ENCODE measurements at regions not wholly inside any gene's neighbourhood (a gene's known extent, or its start where the extent isn't known, plus 50 kb on each side); places are given as distances from the start of the nearest gene placed in this dataset.

DNA sequence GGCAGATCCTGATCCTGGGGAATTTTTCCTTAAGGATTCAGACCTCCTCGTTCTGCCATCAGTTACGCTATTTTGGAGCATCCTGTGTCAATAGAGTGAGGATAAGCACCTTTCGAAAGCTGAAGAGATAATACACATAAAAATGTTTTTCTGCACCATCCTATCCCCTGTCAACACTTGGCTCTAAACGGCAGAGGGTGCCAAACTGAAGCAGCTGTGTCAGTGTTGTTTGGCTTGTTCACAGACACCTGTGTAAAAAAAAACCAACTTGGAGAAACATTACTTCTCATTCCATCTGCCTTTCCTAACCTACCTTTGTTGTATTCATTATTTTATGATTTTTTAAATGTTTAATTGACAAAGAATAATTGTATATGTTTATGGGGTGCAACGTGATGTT is 417.0 kb upstream of the DDI1 start:
- Histone ChIP-seq H3K27ac (ENCODE audit: insufficient read depth, low read length, poor library complexity, severe bottlenecking) (no peak overlapping the region), H3K4me1 (ENCODE audit: control insufficient read depth, insufficient read depth, low read length, poor library complexity, severe bottlenecking) (no peaks in the 10 kb centered on the region), H3K9me3 (ENCODE audit: control insufficient read depth, low read length) (no peaks in the 10 kb centered on the region), H3K4me3 (ENCODE audit: insufficient read depth, low read depth, low read length, poor library complexity, severe bottlenecking) (no peak overlapping the region), H3K36me3 (ENCODE audit: control insufficient read depth, insufficient read depth, low read length) (no peaks in the 10 kb centered on the region), H3K27me3 (replicated peaks; ENCODE audit: control insufficient read depth, insufficient read depth, low read length, poor library complexity, severe bottlenecking) (no peaks in the 10 kb centered on the region)
- no peak for DNase-seq

DNA sequence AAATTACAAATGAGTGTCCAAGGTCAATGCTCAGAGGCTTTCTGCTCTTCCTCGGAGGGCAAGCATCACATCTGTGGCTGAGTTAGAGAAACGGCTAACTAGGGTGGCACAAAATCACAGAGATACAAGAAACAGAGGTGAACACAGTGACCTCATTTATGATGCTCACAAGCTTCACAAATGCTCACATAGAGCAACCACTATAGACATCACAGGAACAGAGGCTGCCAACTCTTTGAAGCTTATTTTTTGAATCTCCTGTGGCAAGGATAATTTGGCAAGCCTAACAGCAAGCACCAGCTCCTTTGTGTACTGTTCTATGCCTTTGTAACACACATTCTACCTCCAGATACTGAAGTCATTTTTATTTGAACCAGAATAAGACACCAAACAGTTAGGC is 416.5 kb upstream of the DDI1 start:
- no peak for DNase-seq
- H3K4me3 ChIP-seq (ENCODE audit: insufficient read depth, low read depth, low read length, poor library complexity, severe bottlenecking): no peak overlapping the region
- no peaks in the 10 kb centered on the region for H3K9me3 ChIP-seq (ENCODE audit: control insufficient read depth, low read length)
- H3K27ac ChIP-seq (ENCODE audit: insufficient read depth, low read length, poor library complexity, severe bottlenecking): no peak overlapping the region
- no peaks in the 10 kb centered on the region for H3K36me3 ChIP-seq (ENCODE audit: control insufficient read depth, insufficient read depth, low read length)
- no peaks in the 10 kb centered on the region for H3K4me1 ChIP-seq (ENCODE audit: control insufficient read depth, insufficient read depth, low read length, poor library complexity, severe bottlenecking)
- no peaks in the 10 kb centered on the region for H3K27me3 ChIP-seq (replicated peaks; ENCODE audit: control insufficient read depth, insufficient read depth, low read length, poor library complexity, severe bottlenecking)

DNA sequence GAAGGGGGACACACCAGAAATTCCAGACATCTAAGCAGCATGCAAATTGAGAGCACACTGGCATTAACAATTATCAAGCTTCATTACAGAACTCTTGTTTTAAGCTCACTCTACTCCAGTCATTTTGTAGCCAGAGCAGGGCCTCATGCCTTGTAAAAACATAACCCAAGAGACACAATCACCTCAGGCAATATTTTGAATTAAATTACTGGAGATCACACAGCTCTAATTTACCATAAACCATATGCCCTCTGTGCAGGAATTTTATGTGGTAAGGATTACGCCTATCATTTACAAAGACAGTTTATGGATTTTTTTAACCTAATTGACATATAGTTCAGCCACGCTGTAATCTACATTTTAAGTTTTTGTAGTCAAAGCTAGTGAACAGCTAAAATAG is 414.1 kb upstream of the DDI1 start:
- no peak for DNase-seq
- Histone ChIP-seq H3K27ac (ENCODE audit: insufficient read depth, low read length, poor library complexity, severe bottlenecking) (no peak overlapping the region), H3K4me3 (ENCODE audit: insufficient read depth, low read depth, low read length, poor library complexity, severe bottlenecking) (no peak overlapping the region), H3K9me3 (ENCODE audit: control insufficient read depth, low read length) (no peaks in the 10 kb centered on the region), H3K36me3 (ENCODE audit: control insufficient read depth, insufficient read depth, low read length) (no peaks in the 10 kb centered on the region), H3K27me3 (replicated peaks; ENCODE audit: control insufficient read depth, insufficient read depth, low read length, poor library complexity, severe bottlenecking) (no peaks in the 10 kb centered on the region), H3K4me1 (ENCODE audit: control insufficient read depth, insufficient read depth, low read length, poor library complexity, severe bottlenecking) (no peaks in the 10 kb centered on the region)

DNA sequence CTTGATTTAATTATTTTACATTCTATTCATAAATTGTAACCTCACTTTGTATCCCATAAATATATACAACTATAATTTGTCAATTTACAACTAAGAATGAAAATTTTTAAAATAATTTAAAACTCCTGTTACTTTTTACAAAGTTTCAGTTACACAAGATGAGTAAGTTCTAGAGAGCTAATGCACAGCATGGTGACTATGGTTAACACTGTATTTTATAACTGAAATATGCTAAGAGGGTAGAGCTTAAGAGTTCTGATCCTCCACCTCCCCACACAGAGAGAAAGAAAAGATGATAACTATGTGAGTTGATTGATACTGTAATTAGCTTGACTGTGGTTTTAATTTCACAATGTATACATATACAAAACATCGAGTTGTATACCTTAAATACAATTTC is 412.5 kb upstream of the DDI1 start:
- no peaks in the 10 kb centered on the region for H3K27me3 ChIP-seq (replicated peaks; ENCODE audit: control insufficient read depth, insufficient read depth, low read length, poor library complexity, severe bottlenecking)
- no peak overlapping the region for H3K4me3 ChIP-seq (ENCODE audit: insufficient read depth, low read depth, low read length, poor library complexity, severe bottlenecking)
- H3K36me3 ChIP-seq (ENCODE audit: control insufficient read depth, insufficient read depth, low read length): no peaks in the 10 kb centered on the region
- no peak for DNase-seq
- H3K9me3 ChIP-seq (ENCODE audit: control insufficient read depth, low read length): no peaks in the 10 kb centered on the region
- no peaks in the 10 kb centered on the region for H3K4me1 ChIP-seq (ENCODE audit: control insufficient read depth, insufficient read depth, low read length, poor library complexity, severe bottlenecking)
- no peak overlapping the region for H3K27ac ChIP-seq (ENCODE audit: insufficient read depth, low read length, poor library complexity, severe bottlenecking)

DNA sequence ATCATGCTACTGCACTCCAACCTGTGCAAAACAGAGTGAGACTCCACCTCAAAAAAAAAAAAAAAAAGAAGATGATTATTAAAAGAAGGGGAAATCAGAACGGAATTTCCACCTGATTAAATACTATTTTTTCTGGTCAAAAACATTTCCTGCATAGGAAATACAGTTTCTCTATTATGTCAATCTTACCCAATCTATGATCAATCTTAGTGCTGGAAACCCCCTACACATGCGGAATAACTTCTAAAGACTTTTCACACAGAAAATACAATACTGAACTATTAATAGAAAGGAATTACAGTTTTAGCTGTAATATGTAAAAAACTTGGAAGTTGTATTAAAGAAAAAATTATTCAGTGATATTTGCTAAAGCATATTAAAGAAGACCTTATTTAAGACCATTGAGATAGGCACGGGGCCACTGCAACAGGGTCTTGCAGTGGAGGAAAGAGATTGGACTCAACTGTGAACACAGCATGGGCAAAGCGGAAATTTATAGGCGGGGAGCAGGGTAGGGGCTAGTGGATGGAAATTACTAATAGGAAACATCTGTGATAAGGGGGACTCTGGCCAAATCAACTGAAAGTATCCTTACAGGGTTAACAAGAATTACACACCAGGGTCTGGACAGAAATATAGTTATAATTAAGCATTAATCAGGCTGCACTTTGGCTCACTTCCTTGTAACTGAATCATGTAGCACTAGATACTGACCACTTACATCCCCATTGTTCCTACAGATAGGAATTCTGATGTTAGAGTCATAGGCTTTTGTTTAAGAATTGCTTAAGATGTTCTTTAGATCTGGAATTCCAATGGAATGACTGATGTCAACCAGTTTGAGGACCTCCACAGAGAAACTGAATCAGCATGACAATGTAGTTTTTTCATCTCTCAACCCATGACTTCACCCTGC is 411.5 kb upstream of the DDI1 start:
- Histone ChIP-seq H3K4me3 (ENCODE audit: insufficient read depth, low read depth, low read length, poor library complexity, severe bottlenecking) (no peak overlapping the region), H3K4me1 (ENCODE audit: control insufficient read depth, insufficient read depth, low read length, poor library complexity, severe bottlenecking) (no peaks in the 10 kb centered on the region), H3K9me3 (ENCODE audit: control insufficient read depth, low read length) (no peaks in the 10 kb centered on the region), H3K27ac (ENCODE audit: insufficient read depth, low read length, poor library complexity, severe bottlenecking) (no peak overlapping the region), H3K36me3 (ENCODE audit: control insufficient read depth, insufficient read depth, low read length) (no peaks in the 10 kb centered on the region), H3K27me3 (replicated peaks; ENCODE audit: control insufficient read depth, insufficient read depth, low read length, poor library complexity, severe bottlenecking) (no peaks in the 10 kb centered on the region)
- no peak for DNase-seq

DNA sequence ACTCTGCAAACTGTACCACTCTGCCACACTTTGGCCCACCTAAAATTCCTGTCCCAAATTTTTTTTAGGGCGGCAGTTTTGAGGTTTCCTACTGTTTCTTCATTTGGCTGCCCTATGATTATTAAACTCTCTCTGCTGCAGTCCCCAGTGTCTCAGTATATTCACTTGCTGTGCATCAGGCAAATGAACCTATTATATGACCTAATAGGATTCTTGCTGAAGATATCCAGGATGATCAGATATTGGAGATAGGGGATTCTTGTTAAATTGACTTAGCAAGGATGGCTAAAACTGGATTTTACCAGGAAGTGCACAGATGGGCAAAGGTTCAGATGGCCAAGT is 410.8 kb upstream of the DDI1 start:
- Histone ChIP-seq H3K9me3 (ENCODE audit: control insufficient read depth, low read length) (no peaks in the 10 kb centered on the region), H3K4me3 (ENCODE audit: insufficient read depth, low read depth, low read length, poor library complexity, severe bottlenecking) (no peak overlapping the region), H3K4me1 (ENCODE audit: control insufficient read depth, insufficient read depth, low read length, poor library complexity, severe bottlenecking) (no peaks in the 10 kb centered on the region), H3K27ac (ENCODE audit: insufficient read depth, low read length, poor library complexity, severe bottlenecking) (no peak overlapping the region), H3K27me3 (replicated peaks; ENCODE audit: control insufficient read depth, insufficient read depth, low read length, poor library complexity, severe bottlenecking) (no peaks in the 10 kb centered on the region), H3K36me3 (ENCODE audit: control insufficient read depth, insufficient read depth, low read length) (no peaks in the 10 kb centered on the region)
- DNase-seq: no peak

DNA sequence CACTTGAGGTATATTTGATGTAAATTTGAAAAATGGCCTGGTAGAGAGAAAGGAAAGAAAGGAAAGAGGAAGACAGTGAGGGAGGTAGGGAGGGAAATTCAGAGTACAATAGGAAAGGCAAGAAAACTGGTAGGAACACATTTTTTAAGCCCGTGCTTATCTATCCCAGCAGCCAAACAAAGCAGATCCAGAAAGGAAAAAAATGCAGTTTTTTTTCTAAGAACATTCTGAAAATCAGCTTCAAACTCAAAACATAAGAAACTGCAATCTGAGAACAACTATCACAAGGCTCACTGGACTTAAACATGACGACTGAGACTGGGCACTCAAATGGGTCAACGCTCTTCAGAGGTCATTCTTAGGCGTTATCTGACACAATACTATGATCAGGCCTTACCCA is 408.3 kb upstream of the DDI1 start:
- no peak overlapping the region for H3K27ac ChIP-seq (ENCODE audit: insufficient read depth, low read length, poor library complexity, severe bottlenecking)
- H3K4me1 ChIP-seq (ENCODE audit: control insufficient read depth, insufficient read depth, low read length, poor library complexity, severe bottlenecking): no peaks in the 10 kb centered on the region
- DNase-seq: no peak

DNA sequence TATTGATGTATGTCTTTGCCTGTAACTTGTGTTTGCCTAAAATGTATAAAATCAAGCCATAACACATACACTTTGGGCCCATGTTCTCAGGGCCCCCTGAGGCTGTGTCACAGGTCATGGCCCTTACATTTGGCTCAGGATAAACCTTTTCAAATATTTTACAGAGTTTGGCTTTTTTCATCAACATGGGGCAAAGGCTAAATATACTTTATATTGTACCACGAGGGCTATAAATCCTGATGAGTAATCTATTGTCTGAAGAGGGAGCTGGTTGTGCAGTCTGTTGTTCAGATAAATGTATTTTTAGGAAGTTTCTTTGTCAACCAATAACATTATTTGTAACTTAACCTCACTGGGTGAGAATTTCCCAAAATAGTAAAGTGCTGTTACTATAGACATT is 404.6 kb upstream of the DDI1 start:
- no peaks in the 10 kb centered on the region for H3K27me3 ChIP-seq (replicated peaks; ENCODE audit: control insufficient read depth, insufficient read depth, low read length, poor library complexity, severe bottlenecking)
- DNase-seq: no peak
- H3K27ac ChIP-seq (ENCODE audit: insufficient read depth, low read length, poor library complexity, severe bottlenecking): no peak overlapping the region
- H3K4me3 ChIP-seq (ENCODE audit: insufficient read depth, low read depth, low read length, poor library complexity, severe bottlenecking): no peak overlapping the region
- no peaks in the 10 kb centered on the region for H3K4me1 ChIP-seq (ENCODE audit: control insufficient read depth, insufficient read depth, low read length, poor library complexity, severe bottlenecking)
- H3K9me3 ChIP-seq (ENCODE audit: control insufficient read depth, low read length): no peaks in the 10 kb centered on the region
- H3K36me3 ChIP-seq (ENCODE audit: control insufficient read depth, insufficient read depth, low read length): no peaks in the 10 kb centered on the region

More for the DNA sequence above, 408.3 kb upstream of the DDI1 start:
- Histone ChIP-seq H3K4me3 (ENCODE audit: insufficient read depth, low read depth, low read length, poor library complexity, severe bottlenecking) (no peak overlapping the region), H3K36me3 (ENCODE audit: control insufficient read depth, insufficient read depth, low read length) (no peaks in the 10 kb centered on the region), H3K27me3 (replicated peaks; ENCODE audit: control insufficient read depth, insufficient read depth, low read length, poor library complexity, severe bottlenecking) (no peaks in the 10 kb centered on the region), H3K9me3 (ENCODE audit: control insufficient read depth, low read length) (no peaks in the 10 kb centered on the region)

DNA sequence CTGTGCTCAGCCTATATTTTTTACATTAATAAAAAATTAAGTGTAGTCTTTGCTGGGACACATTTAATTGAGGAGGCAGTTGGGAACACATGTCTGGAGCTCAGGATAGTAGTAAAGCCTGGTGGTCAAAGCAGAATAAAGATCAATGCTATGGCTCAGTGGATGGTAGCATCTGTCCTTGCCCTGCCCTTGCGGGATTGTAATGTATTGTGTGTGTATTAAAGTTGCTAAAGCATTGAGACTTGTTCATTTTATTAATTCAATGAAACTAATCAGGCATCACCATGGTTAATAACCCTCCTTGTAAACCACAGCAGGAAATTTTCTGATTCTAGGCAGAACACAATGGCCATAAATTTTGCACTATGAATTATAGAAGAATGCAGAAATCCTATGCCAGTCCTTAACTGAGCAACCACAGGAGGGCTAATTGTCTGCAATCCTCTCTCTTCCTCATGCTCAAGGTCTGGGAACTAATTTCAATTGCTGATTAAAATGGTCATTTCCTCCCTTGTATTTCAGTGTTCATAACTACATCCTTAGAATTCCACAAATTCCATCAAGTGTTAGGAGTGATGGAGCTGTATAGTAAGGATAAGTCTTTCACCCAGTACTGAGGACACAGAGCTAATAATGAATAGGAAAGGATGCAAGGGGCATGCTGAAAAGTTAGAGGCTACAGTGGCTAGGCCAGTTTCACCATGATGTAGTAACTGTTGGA is 403.2 kb upstream of the DDI1 start:
- Histone ChIP-seq H3K4me1 (ENCODE audit: control insufficient read depth, insufficient read depth, low read length, poor library complexity, severe bottlenecking) (no peaks in the 10 kb centered on the region), H3K27me3 (replicated peaks; ENCODE audit: control insufficient read depth, insufficient read depth, low read length, poor library complexity, severe bottlenecking) (no peaks in the 10 kb centered on the region), H3K27ac (ENCODE audit: insufficient read depth, low read length, poor library complexity, severe bottlenecking) (no peak overlapping the region), H3K4me3 (ENCODE audit: insufficient read depth, low read depth, low read length, poor library complexity, severe bottlenecking) (no peak overlapping the region), H3K9me3 (ENCODE audit: control insufficient read depth, low read length) (no peaks in the 10 kb centered on the region), H3K36me3 (ENCODE audit: control insufficient read depth, insufficient read depth, low read length) (no peaks in the 10 kb centered on the region)
- no peak for DNase-seq

DNA sequence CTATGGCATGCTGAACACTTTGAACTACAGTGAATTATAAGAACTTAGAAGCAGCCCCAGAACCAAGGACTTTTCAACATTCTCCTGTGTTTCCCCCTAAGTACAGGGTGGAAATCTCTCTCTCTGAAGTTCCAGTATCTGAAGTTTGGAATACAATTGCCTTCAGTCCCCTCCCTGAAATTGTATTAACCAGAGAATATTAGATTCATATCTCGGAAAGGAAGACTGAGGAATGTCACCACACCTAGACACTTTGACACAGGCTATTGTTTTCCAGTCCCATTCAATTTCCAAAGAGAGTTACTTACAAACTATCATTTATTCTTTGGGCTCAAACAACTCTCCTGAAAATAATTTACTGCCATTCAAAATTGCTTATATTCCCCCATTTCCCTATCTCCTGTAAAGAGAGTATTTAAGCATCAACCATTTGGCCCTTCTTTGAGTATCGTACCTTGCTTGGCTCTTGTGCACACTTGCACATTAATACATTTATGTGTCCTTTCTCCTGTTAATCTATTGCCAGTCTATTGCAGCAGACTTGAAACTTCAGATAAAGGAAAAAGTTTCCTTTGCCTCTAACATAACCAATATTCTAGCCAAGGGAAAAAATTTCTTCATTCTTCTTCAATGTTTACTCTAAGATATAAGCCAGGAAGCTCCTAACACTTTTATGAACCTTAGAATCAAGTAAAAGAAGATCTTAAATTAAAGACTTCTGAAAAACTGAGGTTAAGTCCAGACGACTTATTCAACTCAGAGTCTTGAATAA is 402.4 kb upstream of the DDI1 start:
- no peak for DNase-seq
- H3K36me3 ChIP-seq (ENCODE audit: control insufficient read depth, insufficient read depth, low read length): no peaks in the 10 kb centered on the region
- no peaks in the 10 kb centered on the region for H3K4me1 ChIP-seq (ENCODE audit: control insufficient read depth, insufficient read depth, low read length, poor library complexity, severe bottlenecking)
- H3K9me3 ChIP-seq (ENCODE audit: control insufficient read depth, low read length): no peaks in the 10 kb centered on the region
- H3K27ac ChIP-seq (ENCODE audit: insufficient read depth, low read length, poor library complexity, severe bottlenecking): no peak overlapping the region
- H3K27me3 ChIP-seq (replicated peaks; ENCODE audit: control insufficient read depth, insufficient read depth, low read length, poor library complexity, severe bottlenecking): no peaks in the 10 kb centered on the region
- H3K4me3 ChIP-seq (ENCODE audit: insufficient read depth, low read depth, low read length, poor library complexity, severe bottlenecking): no peak overlapping the region

Measured in effector memory CD4-positive, alpha-beta T cell (primary cell).